ENCODE measurements at regions not wholly inside any gene's neighbourhood (a gene's known extent, or its start where the extent isn't known, plus 50 kb on each side); places are given as distances from the start of the nearest gene placed in this dataset.
A peak's percentile ranks its signal among the peaks of the same experiment; 100 is the strongest.
"Not testable (repeated sequence)": the region's sequence is repeated elsewhere in the genome, so short reads cannot be mapped to it uniquely, and the experiment has no call there.

- TF ChIP-seq JUND (IDR thresholded peaks at IDR 0.05; ENCODE audit: low read depth), result no peak
- no peak for DNase-seq (ENCODE audit: low read depth in 1 of 2, low spot score in 1 of 2)
- in situ Hi-C loops (cut with HindIII; ENCODE audit: low pct_unique_long_range_greater_than_20kb, low sequenced_read_pairs), result no loop called here
Measured at GRCh38 chrX:43386875-43387274, 269.2 kb upstream of the MAOA start.

GRCh38 chrX:43405191-43405590 is 250.9 kb upstream of the MAOA start:
- in situ Hi-C loops (cut with HindIII; ENCODE audit: low pct_unique_long_range_greater_than_20kb, low sequenced_read_pairs), result no loop called here
- DNase-seq (ENCODE audit: low read depth in 1 of 2, low spot score in 1 of 2), result no peak
- TF ChIP-seq JUND (IDR thresholded peaks at IDR 0.05; ENCODE audit: low read depth), result no peak

GRCh38 chrX:43423876-43424275 is 232.2 kb upstream of the MAOA start:
- in situ Hi-C loops (cut with HindIII; ENCODE audit: low pct_unique_long_range_greater_than_20kb, low sequenced_read_pairs), result no loop called here
- no peak for TF ChIP-seq JUND (IDR thresholded peaks at IDR 0.05; ENCODE audit: low read depth)
- no peak for DNase-seq (ENCODE audit: low read depth in 1 of 2, low spot score in 1 of 2)

- TF ChIP-seq JUND (IDR thresholded peaks at IDR 0.05; ENCODE audit: low read depth), result no peak
- in situ Hi-C loops (cut with HindIII; ENCODE audit: low pct_unique_long_range_greater_than_20kb, low sequenced_read_pairs), result no loop called here
- no peak for DNase-seq (ENCODE audit: low read depth in 1 of 2, low spot score in 1 of 2)
Measured at GRCh38 chrX:43436517-43436916, 219.6 kb upstream of the MAOA start.

- in situ Hi-C loops (cut with HindIII; ENCODE audit: low pct_unique_long_range_greater_than_20kb, low sequenced_read_pairs), result no loop called here
- no peak for TF ChIP-seq JUND (IDR thresholded peaks at IDR 0.05; ENCODE audit: low read depth)
- DNase-seq (ENCODE audit: low read depth in 1 of 2, low spot score in 1 of 2), result no peak
Measured at GRCh38 chrX:43446752-43447151, 209.3 kb upstream of the MAOA start.

- TF ChIP-seq JUND (IDR thresholded peaks at IDR 0.05; ENCODE audit: low read depth), result no peak
- DNase-seq (ENCODE audit: low read depth in 1 of 2, low spot score in 1 of 2), result no peak
- in situ Hi-C loops (cut with HindIII; ENCODE audit: low pct_unique_long_range_greater_than_20kb, low sequenced_read_pairs), result no loop called here
Measured at GRCh38 chrX:43448688-43449087, 207.4 kb upstream of the MAOA start.

GRCh38 chrX:43450355-43450754 is 205.7 kb upstream of the MAOA start:
- in situ Hi-C loops (cut with HindIII; ENCODE audit: low pct_unique_long_range_greater_than_20kb, low sequenced_read_pairs), result no loop called here
- no peak for DNase-seq (ENCODE audit: low read depth in 1 of 2, low spot score in 1 of 2)
- no peak for TF ChIP-seq JUND (IDR thresholded peaks at IDR 0.05; ENCODE audit: low read depth)

GRCh38 chrX:43451976-43452686 is 204.0 kb upstream of the MAOA start:
- DNase-seq (ENCODE audit: low read depth in 1 of 2, low spot score in 1 of 2); in situ Hi-C loops (cut with HindIII; ENCODE audit: low pct_unique_long_range_greater_than_20kb, low sequenced_read_pairs): not testable (repeated sequence)

GRCh38 chrX:43456063-43456462 is 200.0 kb upstream of the MAOA start:
- in situ Hi-C loops (cut with HindIII; ENCODE audit: low pct_unique_long_range_greater_than_20kb, low sequenced_read_pairs), result no loop called here
- no peak for DNase-seq (ENCODE audit: low read depth in 1 of 2, low spot score in 1 of 2)
- TF ChIP-seq JUND (IDR thresholded peaks at IDR 0.05; ENCODE audit: low read depth), result no peak

- no peak for DNase-seq (ENCODE audit: low read depth in 1 of 2, low spot score in 1 of 2)
- TF ChIP-seq JUND (IDR thresholded peaks at IDR 0.05; ENCODE audit: low read depth), result no peak
- in situ Hi-C loops (cut with HindIII; ENCODE audit: low pct_unique_long_range_greater_than_20kb, low sequenced_read_pairs), result no loop called here
Measured at GRCh38 chrX:43456906-43457305, 199.2 kb upstream of the MAOA start.

- DNase-seq (ENCODE audit: low read depth in 1 of 2, low spot score in 1 of 2), result peak in 1 of 2 experiments; percentile 7
- TF ChIP-seq JUND (IDR thresholded peaks at IDR 0.05; ENCODE audit: low read depth), result no peak
- in situ Hi-C loops (cut with HindIII; ENCODE audit: low pct_unique_long_range_greater_than_20kb, low sequenced_read_pairs), result no loop called here
Measured at GRCh38 chrX:43467608-43468234, 188.4 kb upstream of the MAOA start.

GRCh38 chrX:43469391-43470054 is 186.6 kb upstream of the MAOA start:
- no peak for TF ChIP-seq JUND (IDR thresholded peaks at IDR 0.05; ENCODE audit: low read depth)
- DNase-seq (ENCODE audit: low read depth in 1 of 2, low spot score in 1 of 2), result no peak

GRCh38 chrX:43474321-43474720 is 181.8 kb upstream of the MAOA start:
- DNase-seq (ENCODE audit: low read depth in 1 of 2, low spot score in 1 of 2), result peak in 1 of 2 experiments; percentile 56
- in situ Hi-C loops (cut with HindIII; ENCODE audit: low pct_unique_long_range_greater_than_20kb, low sequenced_read_pairs), result no loop called here
- no peak for TF ChIP-seq JUND (IDR thresholded peaks at IDR 0.05; ENCODE audit: low read depth)

More at GRCh38 chrX:43469391-43470054, 186.6 kb upstream of the MAOA start:
- in situ Hi-C loops (cut with HindIII; ENCODE audit: low pct_unique_long_range_greater_than_20kb, low sequenced_read_pairs), result no loop called here

All from T47D (cell line).